Right lobe of liver (tissue), 4 donors: ENCODE measurements at regions not wholly inside any gene's neighbourhood (a gene's known extent, or its start where the extent isn't known, plus 50 kb on each side); places are given as distances from the start of the nearest gene placed in this dataset.

Experiments
- CTCF ChIP-seq, 4 donors: fragments of 200-600 bp in 3 of 4; fragments of 450-650 bp in 1 of 4; IDR thresholded peaks; one replicate each; pipeline versions ENCODE4 v1.5.1 to v1.8.0; 2016 to 2022; ENCODE audit warnings: antibody characterized with exemption in 4 of 4, mild to moderate bottlenecking in 2 of 4
- POLR2A ChIP-seq: fragments of 450-650 bp; IDR thresholded peaks from one replicate; pipeline ENCODE4 v1.6.1; 2017; ENCODE audit warnings: antibody characterized with exemption, mild to moderate bottlenecking
- donor health status: DM: no; HTN: no; CAD: no.
- donor health status: DM: no; HTN: no; CAD: no.
- donor health status: DM: no; HTN: yes; CAD: no.

GRCh38 chr3:182696916-182697315 lies 96.4 kb upstream of the ATP11B start:
- TF ChIP-seq POLR2A, result no peak
- TF ChIP-seq CTCF (IDR thresholded peaks at IDR 0.05), result no peak
